ENCODE measurements at regions not wholly inside any gene's neighbourhood (a gene's known extent, or its start where the extent isn't known, plus 50 kb on each side); places are given as distances from the start of the nearest gene placed in this dataset.

- Histone ChIP-seq H3K27ac (no peak overlapping the region), H3K4me3 (no peak overlapping the region), H3K36me3 (no peaks in the 10 kb centered on the region), H3K4me1 (no peaks in the 10 kb centered on the region), H3K9me3 (no peaks in the 10 kb centered on the region), H3K27me3 (no peaks in the 10 kb centered on the region)
- intact Hi-C loops (cut with DNase I) = no loop called here
- DNase-seq (no peak), ATAC-seq (peak; percentile 57 to 78 (median 58))
- TF ChIP-seq POLR2A (IDR thresholded peaks at IDR 0.05) (no peak), CTCF (IDR thresholded peaks at IDR 0.05) (peak; percentile 21 to 37 (median 33))
Measured at GRCh38 chr7:92988051-92988450, 129.7 kb downstream of the SAMD9 start.

- DNase-seq (no peak), ATAC-seq (no peak)
- H3K36me3 ChIP-seq = no peaks in the 10 kb centered on the region
- no peaks in the 10 kb centered on the region for H3K4me1 ChIP-seq
- H3K27me3 ChIP-seq = no peaks in the 10 kb centered on the region
- H3K4me3 ChIP-seq = no peak overlapping the region
- TF ChIP-seq POLR2A (IDR thresholded peaks at IDR 0.05) (no peak), CTCF (IDR thresholded peaks at IDR 0.05) (no peak)
- no peak overlapping the region for H3K27ac ChIP-seq
- 52% methylated on average over 3 of the region's 3 CpGs for WGBS (ENCODE audit: insufficient coverage, low coverage, low lambda C conversion rate, missing lambda C conversion rate)
- H3K9me3 ChIP-seq = no peaks in the 10 kb centered on the region
- intact Hi-C loops (cut with DNase I) = no loop called here
Measured at GRCh38 chr7:92987538-92987937, 130.2 kb downstream of the SAMD9 start.

GRCh38 chr7:92987095-92987494, 130.7 kb downstream of the SAMD9 start:
- Histone ChIP-seq H3K4me1 (no peaks in the 10 kb centered on the region), H3K27ac (no peak overlapping the region), H3K36me3 (no peaks in the 10 kb centered on the region), H3K4me3 (no peak overlapping the region), H3K27me3 (no peaks in the 10 kb centered on the region), H3K9me3 (no peaks in the 10 kb centered on the region)
- TF ChIP-seq CTCF (IDR thresholded peaks at IDR 0.05) (no peak), POLR2A (IDR thresholded peaks at IDR 0.05) (no peak)
- DNase-seq (no peak), ATAC-seq (no peak)
- intact Hi-C loops (cut with DNase I) = no loop called here

- DNase-seq = no peak
- H3K36me3 ChIP-seq = no peaks in the 10 kb centered on the region
- H3K27ac ChIP-seq = no peak overlapping the region
- intact Hi-C loops (cut with DNase I) = no loop called here
- H3K4me3 ChIP-seq = no peak overlapping the region
- ATAC-seq = no peak
- WGBS (ENCODE audit: insufficient coverage, low coverage, low lambda C conversion rate, missing lambda C conversion rate) = 53% methylated on average over 1 of the region's 1 CpG
- TF ChIP-seq POLR2A (IDR thresholded peaks at IDR 0.05) (no peak), CTCF (IDR thresholded peaks at IDR 0.05) (no peak)
- no peaks in the 10 kb centered on the region for H3K27me3 ChIP-seq
- peaks cover 0 to 2% (median 0%) of the 10 kb centered on the region in 4 donors for H3K4me1 ChIP-seq
- H3K9me3 ChIP-seq = no peaks in the 10 kb centered on the region
Measured at GRCh38 chr7:92982928-92983327, 134.9 kb downstream of the SAMD9 start.

GRCh38 chr7:92976931-92977330, 140.6 kb upstream of the CDK6 start:
- WGBS (ENCODE audit: insufficient coverage, low coverage, low lambda C conversion rate, missing lambda C conversion rate) = 27% methylated on average over 1 of the region's 1 CpG
- Histone ChIP-seq H3K36me3 (no peaks in the 10 kb centered on the region), H3K4me3 (no peak overlapping the region), H3K4me1 (peaks cover 0 to 2% (median 0%) of the 10 kb centered on the region in 4 donors), H3K9me3 (no peaks in the 10 kb centered on the region), H3K27ac (no peak overlapping the region), H3K27me3 (no peaks in the 10 kb centered on the region)
- DNase-seq = no peak
- no peak for ATAC-seq
- intact Hi-C loops (cut with DNase I) = no loop called here
- TF ChIP-seq POLR2A (IDR thresholded peaks at IDR 0.05) (no peak), CTCF (IDR thresholded peaks at IDR 0.05) (no peak)
